D721Med (cell line): ENCODE measurements at regions not wholly inside any gene's neighbourhood (a gene's known extent, or its start where the extent isn't known, plus 50 kb on each side); places are given as distances from the start of the nearest gene placed in this dataset.

Experiments used
- DNase-seq: peaks from one replicate; pipeline ENCODE4 v3.0.0; 2011; ENCODE audit warnings: low spot score; ENCODE audit not compliant: insufficient read length
- FAIRE-seq: peaks from 2 replicates; lab custom pipeline; 2011; peaks lifted over from hg19 to GRCh38; lab: Jason Lieb, UNC
- TF ChIP-seq, protein P1 (sequence below): IDR thresholded peaks from 2 replicates; pipeline ENCODE4 v1.5.1; 2012; ENCODE audit warnings: mild to moderate bottlenecking, control low read depth; ENCODE audit not compliant: insufficient read depth; ENCODE audit errors: missing control alignments

DNA sequence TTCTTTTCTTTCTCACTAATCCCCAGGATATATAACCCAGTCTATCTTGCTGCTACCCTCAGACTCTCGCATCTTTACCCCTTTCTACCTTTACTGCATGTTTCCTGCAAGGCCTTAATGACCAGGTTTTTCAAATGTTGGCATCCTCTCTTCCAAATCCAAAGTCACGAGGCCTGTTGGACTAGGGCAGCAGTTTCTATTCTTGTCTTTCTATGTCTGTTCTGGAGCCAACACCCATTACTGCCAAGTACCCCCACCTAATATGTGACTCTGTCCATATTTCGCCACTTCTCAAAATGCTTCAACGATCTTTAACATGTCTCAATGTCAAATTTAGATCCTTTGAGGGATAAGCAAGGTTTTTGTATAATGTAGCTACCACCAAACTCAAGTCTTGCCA, 443.4 kb downstream of the BMP2 start:
- DNase-seq: no peak
- TF ChIP-seq, protein P1, sequence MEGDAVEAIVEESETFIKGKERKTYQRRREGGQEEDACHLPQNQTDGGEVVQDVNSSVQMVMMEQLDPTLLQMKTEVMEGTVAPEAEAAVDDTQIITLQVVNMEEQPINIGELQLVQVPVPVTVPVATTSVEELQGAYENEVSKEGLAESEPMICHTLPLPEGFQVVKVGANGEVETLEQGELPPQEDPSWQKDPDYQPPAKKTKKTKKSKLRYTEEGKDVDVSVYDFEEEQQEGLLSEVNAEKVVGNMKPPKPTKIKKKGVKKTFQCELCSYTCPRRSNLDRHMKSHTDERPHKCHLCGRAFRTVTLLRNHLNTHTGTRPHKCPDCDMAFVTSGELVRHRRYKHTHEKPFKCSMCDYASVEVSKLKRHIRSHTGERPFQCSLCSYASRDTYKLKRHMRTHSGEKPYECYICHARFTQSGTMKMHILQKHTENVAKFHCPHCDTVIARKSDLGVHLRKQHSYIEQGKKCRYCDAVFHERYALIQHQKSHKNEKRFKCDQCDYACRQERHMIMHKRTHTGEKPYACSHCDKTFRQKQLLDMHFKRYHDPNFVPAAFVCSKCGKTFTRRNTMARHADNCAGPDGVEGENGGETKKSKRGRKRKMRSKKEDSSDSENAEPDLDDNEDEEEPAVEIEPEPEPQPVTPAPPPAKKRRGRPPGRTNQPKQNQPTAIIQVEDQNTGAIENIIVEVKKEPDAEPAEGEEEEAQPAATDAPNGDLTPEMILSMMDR: no peak
- FAIRE-seq: no peak

DNA sequence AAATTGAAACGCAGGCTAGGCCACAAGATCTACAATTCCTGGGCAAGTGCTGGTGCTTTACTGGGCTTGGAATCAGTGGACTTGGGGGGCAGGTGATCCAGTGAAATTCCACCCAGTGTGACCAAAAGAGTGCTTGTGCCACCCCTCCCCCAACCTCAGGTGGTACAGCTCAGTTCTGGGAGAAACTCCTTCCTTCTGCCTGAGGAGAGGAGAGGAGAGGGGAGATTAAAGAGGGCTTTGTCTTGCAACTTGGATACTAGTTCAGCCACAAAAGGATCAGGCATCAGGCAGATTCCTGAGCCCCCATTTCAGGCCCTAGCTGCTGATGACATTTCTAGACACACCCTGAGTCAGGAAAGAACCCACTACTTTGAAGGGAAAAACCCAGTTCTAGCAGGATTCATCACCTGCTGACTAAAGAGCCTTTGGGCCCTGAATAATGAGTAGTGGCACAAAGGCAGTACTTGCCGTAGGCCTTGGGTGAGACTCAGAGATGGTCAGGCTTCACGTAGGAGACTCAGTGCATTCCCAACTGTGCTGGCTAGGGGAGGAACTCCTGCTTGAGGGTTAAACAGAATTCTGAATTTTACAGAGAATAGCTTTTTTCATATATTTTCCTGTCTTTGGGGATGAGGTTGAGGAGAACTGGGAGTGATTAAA, 446.7 kb downstream of the BMP2 start:
- no peak for FAIRE-seq

DNA sequence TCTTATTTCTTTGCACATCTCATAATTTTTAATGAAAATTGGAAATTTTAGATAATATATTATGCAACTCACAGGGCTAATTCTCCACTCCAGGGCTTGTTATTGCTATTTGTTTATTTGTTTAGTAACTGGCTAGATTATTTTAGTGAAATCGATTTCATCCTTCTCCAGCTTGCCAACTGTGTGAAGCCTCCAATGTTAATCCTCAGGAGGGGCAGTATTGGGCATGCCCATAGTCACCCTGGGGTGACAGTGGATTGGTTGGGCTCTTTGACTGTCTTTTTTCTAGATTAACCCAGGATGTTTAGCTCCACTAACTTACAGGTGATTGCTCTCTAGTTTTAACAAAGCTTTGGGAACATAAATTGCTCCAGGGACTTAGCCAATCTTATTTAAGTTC, 450.1 kb downstream of the BMP2 start:
- FAIRE-seq: no peak

More for the DNA sequence above, 446.7 kb downstream of the BMP2 start:
- DNase-seq: no peak
- TF ChIP-seq, protein P1: no peak

DNA sequence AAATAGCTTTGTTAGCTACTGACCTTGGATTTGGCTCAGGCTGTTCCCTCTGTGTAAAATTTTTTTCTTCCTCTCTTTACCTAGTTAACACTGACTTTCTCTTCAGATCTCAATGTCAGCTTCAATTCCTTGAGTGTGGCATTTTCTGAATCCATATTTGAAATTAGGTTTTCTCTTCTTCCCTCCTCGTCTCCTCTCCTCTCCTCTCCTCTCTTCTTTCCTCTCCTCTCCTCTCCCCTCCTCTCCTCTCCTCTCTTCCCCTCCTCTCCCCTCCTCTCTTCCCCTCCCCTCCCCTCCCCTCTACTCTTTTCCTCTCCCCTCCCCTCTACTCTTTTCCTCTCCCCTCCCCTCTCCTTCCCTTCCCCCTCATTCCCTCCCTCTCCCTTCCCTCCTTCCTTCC, 453.3 kb downstream of the BMP2 start:
- no peak for FAIRE-seq
- DNase-seq: no peak
- TF ChIP-seq, protein P1: no peak

More for the DNA sequence above, 450.1 kb downstream of the BMP2 start:
- no peak for DNase-seq
- TF ChIP-seq, protein P1: no peak

DNA sequence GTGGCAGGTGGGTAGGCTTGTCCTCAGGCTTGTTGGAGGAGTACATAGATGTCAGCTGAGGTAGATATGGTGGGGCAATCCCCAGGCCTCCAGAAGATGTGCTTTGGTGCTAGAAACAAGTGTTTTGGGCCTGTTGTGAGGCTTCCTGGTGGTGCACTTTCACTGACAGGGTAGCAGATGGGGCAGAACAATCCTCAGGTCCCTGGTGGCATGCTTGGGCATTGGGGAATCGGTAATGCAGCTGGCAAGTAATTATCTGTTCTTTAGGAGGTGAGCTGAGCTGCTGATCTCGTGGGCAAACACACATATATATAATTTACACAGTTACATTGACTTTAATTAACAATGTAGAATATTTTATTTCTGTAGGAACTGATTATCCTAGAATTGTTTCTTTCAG, 458.7 kb downstream of the BMP2 start:
- DNase-seq (no peak), FAIRE-seq (no peak)
- TF ChIP-seq, protein P1: no peak

DNA sequence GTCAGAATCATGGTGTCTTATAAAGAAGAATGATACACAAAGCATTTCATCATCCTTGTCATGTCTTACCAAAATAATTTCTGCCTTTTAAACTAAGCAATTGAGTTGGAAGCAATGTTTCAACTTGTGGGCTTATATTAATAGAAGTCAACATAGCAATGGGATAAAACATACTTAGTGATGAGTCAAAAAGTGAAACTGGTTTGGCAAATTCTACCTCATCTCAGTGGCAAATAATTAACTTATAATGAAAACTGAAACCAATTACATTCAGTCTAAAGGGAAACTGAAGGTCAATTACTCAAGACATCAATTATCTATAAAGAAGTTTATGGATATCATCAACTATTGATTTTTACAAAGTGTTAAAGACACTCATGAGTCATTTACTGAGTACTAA, 463.8 kb downstream of the BMP2 start:
- DNase-seq (no peak), FAIRE-seq (no peak)
- TF ChIP-seq, protein P1: no peak

DNA sequence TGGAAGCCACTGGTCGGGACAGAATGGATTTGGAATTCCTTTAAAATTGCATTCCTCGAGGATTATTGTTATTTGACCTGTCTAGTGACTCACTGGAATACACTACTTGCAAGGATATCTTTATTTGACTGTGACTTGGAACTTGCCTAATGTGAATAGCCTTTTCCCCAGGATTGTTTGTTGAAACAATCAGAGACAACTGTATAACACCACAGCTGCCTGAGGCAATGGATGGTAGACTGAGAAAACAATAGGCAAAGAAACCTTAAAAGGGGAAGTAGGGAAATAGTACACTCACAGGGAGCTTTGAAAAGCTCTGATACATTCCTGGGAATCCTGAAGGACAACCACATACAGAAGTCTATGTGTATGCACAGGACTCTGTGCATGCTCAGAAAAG, 465.3 kb downstream of the BMP2 start:
- DNase-seq: no peak
- TF ChIP-seq, protein P1: no peak
- no peak for FAIRE-seq
